HFFc6 (cell line): ENCODE measurements at regions not wholly inside any gene's neighbourhood (a gene's known extent, or its start where the extent isn't known, plus 50 kb on each side); places are given as distances from the start of the nearest gene placed in this dataset.

Experiments used
- DNase-seq: peaks from one replicate; pipeline ENCODE4 v3.0.0-alpha.2; 2018
- H3K27ac Mint-ChIP-seq: 2 replicates; pipeline ENCODE4 v1.8.0; 2020; ENCODE audit warnings: mild to moderate bottlenecking, mixed read lengths
- H3K27me3 Mint-ChIP-seq: 2 replicates; pipeline ENCODE4 v1.8.0; 2021; ENCODE audit warnings: mild to moderate bottlenecking, moderate library complexity, mixed read lengths; ENCODE audit not compliant: insufficient read depth
- H3K36me3 Mint-ChIP-seq: 2 replicates; pipeline ENCODE4 v1.8.0; 2021; ENCODE audit warnings: low read depth, mixed read lengths
- H3K4me1 Mint-ChIP-seq: 2 replicates; pipeline ENCODE4 v1.8.0; 2020; ENCODE audit warnings: low read depth, mixed read lengths
- H3K4me3 Mint-ChIP-seq: 2 replicates; pipeline ENCODE4 v1.8.0; 2020; ENCODE audit warnings: mild to moderate bottlenecking, moderate library complexity, mixed read lengths
- H3K9me3 Mint-ChIP-seq: 2 replicates; pipeline ENCODE4 v1.8.0; 2020; ENCODE audit warnings: mild to moderate bottlenecking, mixed read lengths
- CTCF ChIP-seq: fragments of 200-600 bp; sonication (generic); IDR thresholded peaks from 2 replicates; pipeline ENCODE4 v1.5.0; 2021; ENCODE audit warnings: antibody characterized with exemption, mild to moderate bottlenecking

- Mint-ChIP-seq H3K9me3 (peaks cover 28% of the 10 kb centered on the region), H3K4me1 (no peaks in the 10 kb centered on the region), H3K4me3 (no peak overlapping the region), H3K36me3 (no peaks in the 10 kb centered on the region), H3K27me3 (no peaks in the 10 kb centered on the region), H3K27ac (no peak overlapping the region)
- TF ChIP-seq CTCF = no peak
- DNase-seq = no peak
Measured at GRCh38 chr10:8481718-8482504, 427.4 kb downstream of the GATA3 start.

- DNase-seq = no peak
- H3K4me3 Mint-ChIP-seq = no peak overlapping the region
- H3K9me3 Mint-ChIP-seq = peaks cover 17% of the 10 kb centered on the region; the same call in 1 of the 2 replicates
- no peaks in the 10 kb centered on the region for H3K27me3 Mint-ChIP-seq
- no peaks in the 10 kb centered on the region for H3K4me1 Mint-ChIP-seq
- no peak for TF ChIP-seq CTCF
- no peaks in the 10 kb centered on the region for H3K36me3 Mint-ChIP-seq
- no peak overlapping the region for H3K27ac Mint-ChIP-seq
Measured at GRCh38 chr10:8485032-8485431, 430.5 kb downstream of the GATA3 start.

GRCh38 chr10:8487346-8487745 lies 432.9 kb downstream of the GATA3 start:
- H3K27ac Mint-ChIP-seq = no peak overlapping the region
- H3K36me3 Mint-ChIP-seq = 0 out of 2 replicates have a peak, but pooled peaks cover 2% of the 10 kb centered on the region
- H3K9me3 Mint-ChIP-seq = peaks cover 24% of the 10 kb centered on the region
- DNase-seq = no peak
- H3K27me3 Mint-ChIP-seq = no peaks in the 10 kb centered on the region; the same call in 1 of the 2 replicates
- H3K4me3 Mint-ChIP-seq = no peak overlapping the region
- no peaks in the 10 kb centered on the region for H3K4me1 Mint-ChIP-seq
- TF ChIP-seq CTCF = no peak

GRCh38 chr10:8489232-8489631 lies 434.7 kb downstream of the GATA3 start:
- Mint-ChIP-seq H3K27ac (no peak overlapping the region), H3K27me3 (no peaks in the 10 kb centered on the region; the same call in 1 of the 2 replicates), H3K4me1 (no peaks in the 10 kb centered on the region), H3K9me3 (peaks cover 37% of the 10 kb centered on the region), H3K4me3 (no peak overlapping the region), H3K36me3 (0 out of 2 replicates have a peak, but pooled peaks cover 5% of the 10 kb centered on the region)
- no peak for DNase-seq
- TF ChIP-seq CTCF = no peak

- no peak for TF ChIP-seq CTCF
- Mint-ChIP-seq H3K4me3 (no peak overlapping the region), H3K27ac (no peak overlapping the region), H3K36me3 (0 out of 2 replicates have a peak, but pooled peaks cover 5% of the 10 kb centered on the region), H3K27me3 (no peaks in the 10 kb centered on the region; the same call in 1 of the 2 replicates), H3K9me3 (peaks cover 42% of the 10 kb centered on the region), H3K4me1 (no peaks in the 10 kb centered on the region)
- no peak for DNase-seq
Measured at GRCh38 chr10:8489823-8490222, 435.3 kb downstream of the GATA3 start.
